GM18951 (cell line): ENCODE measurements at regions not wholly inside any gene's neighbourhood (a gene's known extent, or its start where the extent isn't known, plus 50 kb on each side); places are given as distances from the start of the nearest gene placed in this dataset.
"Not testable (repeated sequence)": the region's sequence is repeated elsewhere in the genome, so short reads cannot be mapped to it uniquely, and the experiment has no call there.

Experiments used
- POLR2A ChIP-seq: IDR thresholded peaks from 4 replicates; pipeline ENCODE4 v1.6.1; 2011; ENCODE audit warnings: mild to moderate bottlenecking; ENCODE audit not compliant: insufficient read length, insufficient read depth; ENCODE audit errors: extremely low read depth
- in situ Hi-C: fragments of 300-500 bp; cut with MboI; formaldehyde crosslinking; loops from one replicate; pipeline ENCODE4 v1.12.0; 2022; ENCODE audit warnings: low sequenced_read_pairs, mixed read lengths, inconsistent platforms; ENCODE audit not compliant: unreplicated experiment

- TF ChIP-seq POLR2A: no peak
- in situ Hi-C loops: no loop called here
These were observed 151.7 kb upstream of the NEGR1 start for GRCh38 chr1:72434070-72434469.

- TF ChIP-seq POLR2A: no peak
- in situ Hi-C loops: no loop called here
These were observed 151.3 kb upstream of the NEGR1 start for GRCh38 chr1:72433591-72433990.

- no peak for TF ChIP-seq POLR2A
- in situ Hi-C loops: no loop called here
These were observed 150.4 kb upstream of the NEGR1 start for GRCh38 chr1:72432645-72433267.

- TF ChIP-seq POLR2A: no peak
- in situ Hi-C loops: no loop called here
These were observed 149.5 kb upstream of the NEGR1 start for GRCh38 chr1:72431810-72432209.

GRCh38 chr1:72428276-72428675 is 145.9 kb upstream of the NEGR1 start:
- in situ Hi-C loops: not testable (repeated sequence)

GRCh38 chr1:72419229-72419628 is 136.9 kb upstream of the NEGR1 start:
- TF ChIP-seq POLR2A: no peak
- in situ Hi-C loops: no loop called here

GRCh38 chr1:72412286-72412685 is 129.9 kb upstream of the NEGR1 start:
- no peak for TF ChIP-seq POLR2A
- in situ Hi-C loops: no loop called here

- in situ Hi-C loops: no loop called here
- no peak for TF ChIP-seq POLR2A
These were observed 117.5 kb upstream of the NEGR1 start for GRCh38 chr1:72399807-72400206.

- in situ Hi-C loops: no loop called here
- no peak for TF ChIP-seq POLR2A
These were observed 115.4 kb upstream of the NEGR1 start for GRCh38 chr1:72397786-72398185.

- no peak for TF ChIP-seq POLR2A
- in situ Hi-C loops: no loop called here
These were observed 112.1 kb upstream of the NEGR1 start for GRCh38 chr1:72394457-72394856.

GRCh38 chr1:72379072-72379471 is 96.7 kb upstream of the NEGR1 start:
- in situ Hi-C loops: no loop called here
- no peak for TF ChIP-seq POLR2A

- TF ChIP-seq POLR2A: no peak
- in situ Hi-C loops: no loop called here
These were observed 92.9 kb upstream of the NEGR1 start for GRCh38 chr1:72375226-72375625.

GRCh38 chr1:72371259-72372035 is 89.1 kb upstream of the NEGR1 start:
- TF ChIP-seq POLR2A: no peak
- in situ Hi-C loops: no loop called here

- in situ Hi-C loops: not testable (repeated sequence)
These were observed 88.5 kb upstream of the NEGR1 start for GRCh38 chr1:72370836-72371235.

- no peak for TF ChIP-seq POLR2A
- in situ Hi-C loops: loop anchor here (5.0 kb wide), 1 partner anchor 72 kb away; no protein-coding TSS in a partner anchor
These were observed 86.9 kb upstream of the NEGR1 start for GRCh38 chr1:72369069-72369757.
